Spleen (tissue), 11 donors: ENCODE measurements at regions not wholly inside any gene's neighbourhood (a gene's known extent, or its start where the extent isn't known, plus 50 kb on each side); places are given as distances from the start of the nearest gene placed in this dataset.
"Not testable (repeated sequence)": the region's sequence is repeated elsewhere in the genome, so short reads cannot be mapped to it uniquely, and the experiment has no call there.

Experiments used
- DNase-seq: peaks from one replicate; pipeline ENCODE4 v3.0.0-alpha.2; 2020
- H3K27ac ChIP-seq, 8 donors: fragments of 200-600 bp; sonication (generic) in 7 of 8; 1 replicate in 4 of 8; 2 replicates in 4 of 8; pipeline versions ENCODE4 v1.5.0 to v1.8.0; 2016 to 2021; ENCODE audit warnings: inconsistent platforms in 4 of 8, mild to moderate bottlenecking in 4 of 8, moderate library complexity in 1 of 8
- H3K27me3 ChIP-seq, 7 donors: fragments of 200-600 bp; sonication (generic) in 6 of 7; replicated peaks in 1 of 7; 1 replicate in 4 of 7; 2 replicates in 3 of 7; pipeline versions ENCODE4 v1.5.0 to v1.8.0; 2016 to 2021; ENCODE audit warnings: inconsistent platforms in 3 of 7, mild to moderate bottlenecking in 1 of 7
- H3K36me3 ChIP-seq, 6 donors: fragments of 200-600 bp; sonication (generic) in 5 of 6; 1 replicate in 4 of 6; 2 replicates in 2 of 6; pipeline versions ENCODE4 v1.5.0 to v1.8.0; 2016 to 2021; ENCODE audit warnings: inconsistent platforms in 2 of 6
- H3K4me1 ChIP-seq, 6 donors: fragments of 200-600 bp; sonication (generic) in 5 of 6; 1 replicate in 3 of 6; 2 replicates in 3 of 6; pipeline versions ENCODE4 v1.5.0 to v1.8.0; 2016 to 2021; ENCODE audit warnings: inconsistent platforms in 3 of 6
- H3K4me3 ChIP-seq, 8 donors: fragments of 200-600 bp; sonication (generic) in 7 of 8; 1 replicate in 4 of 8; 2 replicates in 4 of 8; pipeline versions ENCODE4 v1.5.0 to v1.8.0; 2016 to 2021; ENCODE audit warnings: inconsistent platforms in 4 of 8, mild to moderate bottlenecking in 4 of 8, moderate library complexity in 2 of 8
- H3K9me3 ChIP-seq, 8 donors: fragments of 200-600 bp; sonication (generic) in 7 of 8; 1 replicate in 4 of 8; 2 replicates in 4 of 8; pipeline versions ENCODE4 v1.5.0 to v1.8.0; 2016 to 2021; ENCODE audit warnings: inconsistent platforms in 4 of 8
- CTCF ChIP-seq, 11 experiments: fragments of 200-600 bp in 7 of 11; fragments of 450-650 bp in 4 of 11; sonication (generic) in 4 of 11; IDR thresholded peaks in 8 of 11; conservative IDR thresholded peaks in 3 of 11; 1 replicate in 7 of 11; 2 replicates in 4 of 11; pipeline versions ENCODE4 v1.4.0 to v1.8.0; 2016 to 2021; ENCODE audit warnings: antibody characterized with exemption in 11 of 11, inconsistent platforms in 4 of 11, mild to moderate bottlenecking in 1 of 11
- POLR2A ChIP-seq, 3 donors: fragments of 450-650 bp; IDR thresholded peaks; one replicate each; pipeline ENCODE4 v1.5.1; 2017; ENCODE audit warnings: antibody characterized with exemption in 3 of 3, mild to moderate bottlenecking in 1 of 3
- POLR2AphosphoS5 ChIP-seq, 3 donors: sonication (generic); formaldehyde crosslinking; IDR thresholded peaks; one replicate each; pipeline ENCODE4 v1.5.1; 2017; ENCODE audit warnings: antibody characterized with exemption in 3 of 3
- WGBS, 5 donors: extraction: QIAGEN DNeasy Blood & Tissue Kit in 3 of 5; methylation state at CpG; one replicate each; pipeline versions ENCODE4 v1.1.5 to v1.1.7; 2013 to 2018; 5-methylcytosine and 5-hydroxymethylcytosine counted together
- intact Hi-C: fragments of 100-400 bp; cut with DNase I; formaldehyde crosslinking; loops from one replicate; pipeline ENCODE4 v1.15.0; 2023; ENCODE audit warnings: low total_unique reads
- donor health status: healthy with polysubstance abuse.
- donor health status: DM: no; HTN: no; CAD: no; lungs with moderate emphysema.
- donor health status: DM: no; HTN: no; CAD: no.
- donor health status: Bipolar disorder and iron deficiency.
- donor health status: healthy.
- donor health status: DM: no; HTN: no; CAD: no.
- donor health status: DM: yes; HTN: yes; CAD: no.

GRCh38 chr18:22827216-22827615 lies 105.9 kb upstream of the RBBP8 start:
- WGBS, 5 donors = 93 to 96% (median 94%) methylated on average over 3 of the region's 3 CpGs
- no peak overlapping the region for H3K27ac ChIP-seq
- intact Hi-C loops = no loop called here
- no peaks in the 10 kb centered on the region for H3K36me3 ChIP-seq
- no peaks in the 10 kb centered on the region for H3K4me1 ChIP-seq
- TF ChIP-seq CTCF (IDR thresholded peaks at IDR 0.05 in 8 of 11, conservative IDR thresholded peaks at IDR 0.05 in 3 of 11) = no peak
- TF ChIP-seq POLR2AphosphoS5 (IDR thresholded peaks at IDR 0.05) = no peak
- TF ChIP-seq POLR2A (IDR thresholded peaks at IDR 0.05) = no peak
- H3K4me3 ChIP-seq = no peak overlapping the region
- no peaks in the 10 kb centered on the region for H3K27me3 ChIP-seq
- no peak for DNase-seq
- no peaks in the 10 kb centered on the region for H3K9me3 ChIP-seq

- intact Hi-C loops = no loop called here
- H3K4me3 ChIP-seq = no peak overlapping the region
- no peaks in the 10 kb centered on the region for H3K4me1 ChIP-seq
- TF ChIP-seq POLR2A (IDR thresholded peaks at IDR 0.05) (no peak), POLR2AphosphoS5 (IDR thresholded peaks at IDR 0.05) (no peak), CTCF (IDR thresholded peaks at IDR 0.05 in 8 of 11, conservative IDR thresholded peaks at IDR 0.05 in 3 of 11) (no peak)
- no peaks in the 10 kb centered on the region for H3K27me3 ChIP-seq
- 74 to 93% (median 89%) methylated on average over 1 of the region's 1 CpG for WGBS, 5 donors
- H3K9me3 ChIP-seq = no peaks in the 10 kb centered on the region
- H3K27ac ChIP-seq = no peak overlapping the region
- H3K36me3 ChIP-seq = no peaks in the 10 kb centered on the region
- DNase-seq = no peak
Measured at GRCh38 chr18:22827741-22828140, 105.4 kb upstream of the RBBP8 start.

DNA sequence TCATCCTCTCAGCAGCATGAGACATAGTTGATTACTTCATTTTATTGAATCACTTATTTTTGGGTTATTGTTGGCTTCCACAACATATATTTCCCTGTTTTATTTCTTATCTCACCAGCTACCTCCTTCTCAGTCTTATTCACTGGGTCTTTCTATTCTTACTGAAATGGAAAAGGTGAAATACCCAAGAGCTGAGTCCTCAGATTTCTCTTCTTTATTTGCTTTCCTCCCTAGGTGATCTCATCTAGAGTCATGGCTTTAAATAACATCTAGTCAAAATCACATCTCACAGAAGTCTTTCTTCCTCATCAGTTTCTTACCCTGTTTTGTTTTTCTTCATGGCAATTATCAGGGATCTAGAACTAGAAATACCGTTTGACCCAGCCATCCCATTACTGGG lies 105.0 kb upstream of the RBBP8 start:
- no peaks in the 10 kb centered on the region for H3K9me3 ChIP-seq
- intact Hi-C loops = no loop called here
- TF ChIP-seq POLR2A (IDR thresholded peaks at IDR 0.05) (no peak), CTCF (IDR thresholded peaks at IDR 0.05 in 8 of 11, conservative IDR thresholded peaks at IDR 0.05 in 3 of 11) (no peak), POLR2AphosphoS5 (IDR thresholded peaks at IDR 0.05) (no peak)
- 78 to 97% (median 88%) methylated on average over 1 of the region's 1 CpG for WGBS, 5 donors
- H3K4me3 ChIP-seq = no peak overlapping the region
- no peaks in the 10 kb centered on the region for H3K4me1 ChIP-seq
- H3K27me3 ChIP-seq = no peaks in the 10 kb centered on the region
- no peak overlapping the region for H3K27ac ChIP-seq
- H3K36me3 ChIP-seq = no peaks in the 10 kb centered on the region
- no peak for DNase-seq

GRCh38 chr18:22828583-22828982 lies 104.5 kb upstream of the RBBP8 start:
- H3K9me3 ChIP-seq, H3K27me3 ChIP-seq, H3K4me3 ChIP-seq, H3K36me3 ChIP-seq, H3K4me1 ChIP-seq, H3K27ac ChIP-seq, DNase-seq, intact Hi-C loops: not testable (repeated sequence)
- 84 to 95% (median 85%) methylated on average over 4 to 6 of the region's 6 CpGs for WGBS, 5 donors

DNA sequence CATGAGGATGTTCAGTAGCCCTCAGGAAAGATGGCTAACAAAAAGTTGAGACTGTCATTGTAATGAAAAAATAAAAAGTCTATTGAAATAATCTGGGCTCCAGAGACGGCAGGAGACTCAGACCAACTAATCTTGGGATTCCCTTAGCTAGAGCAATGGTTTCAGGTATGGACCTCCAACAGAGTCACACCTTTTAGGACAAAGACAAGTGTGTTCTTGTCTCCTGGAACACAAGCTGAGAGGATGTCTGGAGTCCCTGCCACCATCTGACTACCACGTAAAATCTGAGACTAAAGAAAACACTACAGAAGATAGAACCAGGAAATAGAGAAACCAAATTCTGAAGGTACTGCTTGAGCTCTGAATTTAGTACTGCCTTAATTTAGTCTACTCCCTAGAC lies 103.3 kb upstream of the RBBP8 start:
- DNase-seq = no peak
- 79 to 91% (median 89%) methylated on average over 2 of the region's 2 CpGs for WGBS, 5 donors
- H3K27ac ChIP-seq = no peak overlapping the region
- no peak overlapping the region for H3K4me3 ChIP-seq
- no peaks in the 10 kb centered on the region for H3K27me3 ChIP-seq
- no peaks in the 10 kb centered on the region for H3K9me3 ChIP-seq
- no peaks in the 10 kb centered on the region for H3K4me1 ChIP-seq
- intact Hi-C loops = no loop called here
- no peaks in the 10 kb centered on the region for H3K36me3 ChIP-seq
- TF ChIP-seq CTCF (IDR thresholded peaks at IDR 0.05 in 8 of 11, conservative IDR thresholded peaks at IDR 0.05 in 3 of 11) = no peak
- no peak for TF ChIP-seq POLR2A (IDR thresholded peaks at IDR 0.05)
- no peak for TF ChIP-seq POLR2AphosphoS5 (IDR thresholded peaks at IDR 0.05)
